ENCODE measurements at regions not wholly inside any gene's neighbourhood (a gene's known extent, or its start where the extent isn't known, plus 50 kb on each side); places are given as distances from the start of the nearest gene placed in this dataset.

DNA sequence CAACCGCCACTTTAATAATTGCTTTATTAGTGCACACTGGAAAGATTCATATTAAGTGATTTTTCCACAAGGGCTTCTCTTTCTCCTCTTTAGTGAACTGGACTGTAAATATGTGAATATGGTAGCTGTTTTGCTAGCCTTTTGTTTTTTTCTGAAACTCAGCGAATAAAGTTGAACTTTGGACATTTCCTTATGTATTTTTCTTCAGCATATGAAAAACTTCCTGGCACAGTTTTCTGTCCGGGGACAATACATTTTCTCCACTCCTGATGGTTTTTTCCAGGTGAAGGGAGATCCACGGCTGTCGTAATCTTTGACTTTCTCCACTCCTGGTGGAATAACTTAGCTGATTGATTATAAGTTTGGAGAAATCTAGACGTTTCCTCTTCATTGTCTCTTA, 457.4 kb upstream of the FAT1 start:
- no peak for DNase-seq (ENCODE audit: low read depth)

DNA sequence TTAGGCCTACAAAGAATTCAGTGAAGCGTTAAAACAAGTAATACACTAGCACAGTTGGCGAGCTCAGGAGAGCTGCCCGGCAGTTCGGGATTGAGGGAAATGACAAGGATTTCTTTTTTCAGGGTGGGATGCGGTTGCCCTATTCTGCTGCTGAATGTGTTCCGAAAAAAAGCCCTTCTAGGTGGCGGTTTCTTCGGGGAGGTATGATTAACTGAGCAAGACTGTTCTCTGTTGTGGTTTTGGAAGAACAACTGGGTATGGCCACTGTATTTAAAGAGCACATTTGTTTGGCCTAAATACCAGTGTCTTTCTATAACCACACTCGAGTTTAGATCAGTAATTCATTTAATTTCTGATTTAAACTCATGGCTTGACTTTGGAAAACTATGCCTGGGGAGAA, 459.7 kb upstream of the FAT1 start:
- no peak for DNase-seq (ENCODE audit: low read depth)

DNA sequence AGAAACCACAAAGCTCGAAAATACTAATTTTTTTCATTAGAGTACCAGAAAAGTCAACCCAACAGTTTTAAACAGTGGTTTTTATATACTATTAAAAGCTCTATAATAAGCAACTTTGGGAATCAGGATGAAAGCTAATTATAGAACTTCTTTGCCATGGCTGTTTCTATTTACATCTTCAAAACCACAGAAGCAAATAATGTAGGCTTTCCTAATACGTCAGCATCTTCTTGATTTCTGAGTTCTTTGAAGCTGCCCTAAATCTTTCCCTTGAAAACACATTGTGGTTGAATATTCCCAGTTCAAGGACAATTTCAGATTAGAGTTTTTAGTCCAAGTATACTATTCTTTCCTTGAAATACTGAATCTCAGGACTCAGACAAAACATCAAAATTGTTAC, 460.2 kb upstream of the FAT1 start:
- no peak for DNase-seq (ENCODE audit: low read depth)

DNA sequence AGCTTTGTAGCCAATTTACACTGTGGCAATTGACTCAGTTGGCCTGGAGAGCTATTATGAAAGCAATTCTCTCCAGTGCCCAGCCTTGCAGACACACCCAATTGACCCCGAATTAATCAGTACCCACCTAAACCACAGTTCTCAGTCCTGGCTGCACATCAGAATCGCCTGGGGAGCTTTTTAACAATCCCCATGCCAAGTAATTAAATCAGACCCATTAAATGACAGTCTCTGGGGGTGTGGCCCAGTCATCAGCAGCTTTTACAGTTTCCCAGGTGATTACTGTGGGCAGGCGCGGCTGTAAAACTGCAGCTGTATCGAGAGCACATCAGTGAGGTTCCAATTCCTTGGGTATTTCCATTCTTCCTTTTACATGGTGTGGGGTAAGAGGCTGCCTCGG, 460.9 kb upstream of the FAT1 start:
- DNase-seq (ENCODE audit: low read depth): no peak

DNA sequence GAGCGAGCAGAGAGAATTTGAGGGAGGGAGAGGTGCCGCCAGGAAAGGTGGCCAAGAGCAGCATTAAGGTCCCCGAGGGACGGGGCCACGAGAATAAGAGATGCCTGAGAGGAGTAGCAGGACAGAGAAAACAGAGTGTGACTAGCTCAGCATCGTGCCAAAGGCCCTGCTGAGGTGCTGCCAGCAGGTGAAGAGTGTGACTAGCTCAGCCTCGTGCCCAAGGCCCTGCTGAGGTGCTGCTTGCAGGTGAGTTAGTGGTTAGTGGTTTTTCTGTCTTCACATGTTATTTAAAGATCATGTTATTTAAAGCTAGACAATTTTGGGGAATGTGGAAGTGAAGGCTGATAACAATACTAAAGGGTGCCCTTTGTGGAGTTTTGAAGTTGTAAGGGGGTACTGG, 464.5 kb upstream of the FAT1 start:
- DNase-seq (ENCODE audit: low read depth): no peak

DNA sequence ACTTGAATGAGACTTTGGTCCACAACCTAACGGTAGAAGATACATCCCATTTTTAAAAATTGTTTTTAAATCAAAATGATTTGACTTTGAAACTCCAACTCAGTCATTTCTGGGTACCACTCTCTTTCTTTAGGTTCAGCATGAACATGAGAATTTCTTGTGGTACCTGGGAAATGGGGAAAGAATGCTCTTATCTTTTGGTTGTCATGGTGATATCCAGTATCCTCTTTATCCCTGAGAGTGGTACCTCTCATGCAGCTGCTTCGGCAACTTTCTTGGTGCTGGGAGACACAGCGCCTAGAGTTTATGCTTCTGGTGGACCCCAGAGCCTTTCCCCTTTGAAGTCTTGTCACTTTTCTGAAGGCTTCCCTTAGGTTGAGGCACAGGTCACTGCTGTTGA, 465.1 kb upstream of the FAT1 start:
- no peak for DNase-seq (ENCODE audit: low read depth)

DNA sequence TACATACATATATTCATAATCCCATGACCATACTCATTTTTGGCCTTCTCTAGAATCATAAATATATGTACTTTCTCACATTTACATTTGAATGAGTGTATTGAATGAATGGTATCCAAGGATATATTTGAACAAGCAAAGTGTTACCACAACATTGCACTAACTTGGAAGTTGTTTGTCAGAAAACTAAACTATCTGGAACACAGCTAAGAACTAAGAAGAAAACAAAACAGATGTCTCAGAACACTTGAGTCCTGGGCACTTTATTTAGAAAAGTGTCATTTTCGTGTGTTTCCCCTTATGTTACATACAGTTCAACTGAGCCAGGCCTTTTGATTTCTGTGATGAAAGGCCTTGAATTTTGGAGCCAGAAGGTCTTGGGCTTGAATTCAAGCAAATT, 466.7 kb upstream of the FAT1 start:
- no peak for DNase-seq (ENCODE audit: low read depth)

DNA sequence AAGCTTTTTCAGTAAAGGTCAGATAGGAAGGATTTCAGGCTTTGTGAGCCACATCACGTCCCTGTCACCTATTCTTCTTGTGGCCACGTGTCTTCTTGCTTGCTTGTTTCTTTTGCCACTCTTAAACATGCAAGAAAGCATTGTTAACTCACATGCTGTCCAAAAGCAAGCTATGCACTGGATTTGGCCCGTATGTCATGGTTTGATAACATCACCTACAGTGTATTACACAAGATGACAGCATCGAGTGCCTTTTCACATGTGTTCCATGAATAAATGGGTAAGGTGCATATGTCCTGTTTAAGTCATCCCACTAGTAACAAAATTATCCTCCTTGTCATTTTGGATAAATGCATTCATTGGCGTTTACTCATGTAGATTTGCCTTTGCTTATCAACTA, 468.0 kb upstream of the FAT1 start:
- DNase-seq (ENCODE audit: low read depth): no peak

DNA sequence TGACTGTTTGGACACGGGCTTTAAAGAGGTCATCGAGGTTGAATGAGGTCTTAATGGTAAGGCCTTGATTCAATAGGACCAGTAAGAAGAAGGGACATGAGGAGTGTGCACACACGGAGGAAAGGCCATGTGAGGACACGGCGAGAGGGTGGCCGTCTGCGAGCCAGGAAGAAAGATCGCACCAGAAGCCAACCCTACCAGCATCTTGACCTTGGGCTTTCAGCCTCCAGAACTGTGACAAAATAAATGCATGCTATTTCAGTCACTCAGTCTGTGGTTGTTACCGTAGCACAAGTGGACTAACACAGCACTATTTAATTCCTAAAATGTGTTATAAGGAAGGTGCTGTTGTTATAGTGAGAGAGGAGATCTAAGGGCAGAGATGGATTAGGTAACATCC, 468.6 kb upstream of the FAT1 start:
- DNase-seq (ENCODE audit: low read depth): no peak

DNA sequence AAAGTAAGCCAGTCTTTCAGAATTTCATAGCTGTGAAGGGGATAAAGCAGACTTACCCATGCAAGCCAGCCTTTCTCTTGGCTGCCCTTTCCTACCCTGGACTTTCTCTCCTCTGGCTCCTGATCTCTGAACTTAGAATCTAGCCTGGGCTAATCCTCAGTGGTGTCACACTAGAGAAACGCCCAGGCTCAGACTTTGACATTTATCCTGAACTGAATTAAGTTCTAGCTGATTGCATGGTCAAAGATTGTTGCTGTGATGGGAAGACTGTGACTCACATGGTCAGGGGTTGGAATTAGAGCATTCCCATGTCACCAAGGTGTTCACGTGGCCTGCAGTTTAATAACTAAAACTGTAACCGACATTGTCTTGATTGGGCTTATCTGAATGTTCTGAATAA, 469.5 kb upstream of the FAT1 start:
- DNase-seq (ENCODE audit: low read depth): no peak

DNA sequence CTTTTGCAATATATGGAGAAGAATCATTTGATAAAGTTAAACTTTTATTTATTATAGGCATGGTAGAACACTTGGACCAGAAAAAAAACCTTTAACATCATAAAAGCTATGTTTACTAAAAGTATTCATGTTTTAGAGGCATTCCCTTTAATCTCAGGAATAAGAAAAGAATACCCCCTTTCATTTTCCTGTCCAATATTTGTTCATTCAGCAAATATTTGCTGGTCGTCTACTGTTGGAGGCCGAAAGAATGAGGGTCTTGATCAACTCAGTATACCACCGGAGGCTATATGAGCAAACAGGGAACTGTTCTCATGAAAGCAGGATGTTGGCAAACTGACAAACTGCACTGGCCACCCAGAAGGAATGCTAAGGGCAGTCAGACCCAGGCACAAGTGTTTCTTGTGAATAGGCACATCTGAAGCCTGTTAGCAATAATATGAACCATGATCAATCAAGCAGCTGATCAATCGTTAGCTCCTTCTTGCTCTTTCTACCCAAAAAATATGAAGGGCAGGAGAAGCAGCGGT, 480.8 kb upstream of the FAT1 start:
- DNase-seq (ENCODE audit: low read depth): no peak

DNA sequence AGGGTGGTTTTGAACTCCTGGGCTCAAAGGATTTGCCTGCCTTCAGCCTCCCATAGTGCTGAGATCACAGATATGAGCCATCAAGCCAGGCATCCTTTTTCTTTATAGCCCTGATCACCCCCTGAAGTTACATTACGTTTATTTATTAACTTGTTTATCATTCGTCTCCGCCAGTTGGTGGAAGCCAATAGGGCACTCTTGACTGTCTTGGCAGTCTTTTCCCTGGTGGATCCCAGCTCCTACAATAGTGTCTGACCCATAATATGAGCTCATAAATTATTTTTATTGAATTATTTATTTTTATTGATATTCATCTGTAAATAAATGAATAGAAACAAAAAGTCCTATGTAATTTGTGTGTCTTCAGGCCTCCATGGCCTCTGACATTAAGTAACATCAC, 484.3 kb upstream of the FAT1 start:
- DNase-seq (ENCODE audit: low read depth): no peak

DNA sequence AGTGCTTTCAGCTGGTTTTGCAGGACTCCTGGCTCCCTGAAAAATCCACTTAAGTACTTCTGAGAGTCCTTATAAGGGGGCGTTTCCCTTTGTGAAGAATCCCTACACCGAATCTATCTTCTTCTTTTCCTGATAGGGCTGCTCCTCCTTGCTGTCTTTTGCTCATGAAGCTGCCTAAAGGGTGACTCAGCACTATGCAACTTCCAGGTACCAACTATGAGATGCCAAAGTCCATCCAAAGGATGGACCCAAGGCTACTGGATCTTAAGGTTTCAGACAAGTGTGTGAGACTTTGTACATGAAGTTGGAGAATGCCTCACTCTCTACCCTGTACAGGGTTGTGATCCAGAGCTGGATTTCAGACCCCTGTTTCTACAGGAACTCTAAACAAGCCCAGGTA, 485.0 kb upstream of the FAT1 start:
- no peak for DNase-seq (ENCODE audit: low read depth)

DNA sequence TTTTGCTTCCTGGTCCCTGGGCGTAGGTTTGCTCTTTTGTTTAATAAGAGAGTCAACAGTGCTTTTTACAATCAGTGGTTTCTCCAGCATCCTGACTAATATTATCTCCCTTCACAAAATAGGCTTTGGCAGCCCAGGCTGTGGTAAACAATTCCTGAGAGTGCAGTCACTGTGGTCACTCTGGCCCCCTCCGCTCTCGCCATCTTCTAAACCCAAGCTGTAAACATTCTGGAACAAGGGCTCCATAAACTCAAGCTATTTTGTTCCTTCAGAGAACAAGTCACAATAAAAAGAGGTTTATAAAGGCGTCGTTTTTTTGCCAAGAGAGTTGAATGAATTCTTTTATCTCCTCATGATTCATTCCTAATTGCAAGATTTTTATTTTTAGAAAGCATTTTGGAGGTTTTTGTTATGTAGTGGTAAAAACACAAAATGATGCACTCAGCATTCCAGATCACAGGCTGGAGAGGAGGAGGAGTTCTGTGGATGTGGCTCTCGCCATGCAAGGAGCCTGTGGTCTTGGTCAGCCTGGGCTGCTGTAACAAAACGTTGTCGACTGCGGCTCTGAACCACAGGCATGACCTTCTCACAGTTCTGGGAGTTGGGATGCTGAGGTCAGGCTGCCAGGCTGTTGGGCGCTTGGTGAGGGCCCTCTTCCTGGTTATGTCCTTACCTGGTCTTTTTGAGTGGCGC, 486.4 kb upstream of the FAT1 start:
- peak; percentile 73 for DNase-seq (ENCODE audit: low read depth)

DNA sequence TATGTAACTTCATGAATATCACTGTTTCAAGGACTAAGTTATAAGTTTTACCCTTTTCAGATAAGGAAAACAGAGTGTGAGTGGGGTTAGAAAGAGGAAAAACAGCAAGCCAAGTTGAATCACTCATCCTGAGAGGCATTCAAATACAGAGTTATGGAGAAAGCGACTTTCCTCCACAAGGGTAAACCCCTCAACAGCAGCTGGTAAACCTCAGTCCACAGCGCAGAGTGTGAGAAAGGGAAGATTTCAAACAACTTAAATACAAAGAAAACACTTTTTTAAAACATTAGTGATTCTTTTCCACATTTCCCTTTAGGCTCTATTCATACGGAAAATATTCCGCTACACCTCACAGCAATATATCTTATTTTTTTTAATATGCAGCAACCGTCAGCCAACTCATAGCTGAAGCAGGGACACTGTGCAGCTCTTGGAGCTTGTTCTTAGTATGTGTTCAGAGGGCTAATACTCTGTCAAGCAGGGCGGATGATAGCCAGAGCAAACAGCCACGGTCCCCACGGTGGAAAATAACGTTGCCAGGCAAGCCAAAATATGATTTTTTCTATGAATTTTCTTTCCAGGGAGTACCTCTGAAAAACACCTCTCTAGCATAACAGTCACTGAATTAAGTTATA, 488.9 kb upstream of the FAT1 start:
- no peak for DNase-seq (ENCODE audit: low read depth)

DNA sequence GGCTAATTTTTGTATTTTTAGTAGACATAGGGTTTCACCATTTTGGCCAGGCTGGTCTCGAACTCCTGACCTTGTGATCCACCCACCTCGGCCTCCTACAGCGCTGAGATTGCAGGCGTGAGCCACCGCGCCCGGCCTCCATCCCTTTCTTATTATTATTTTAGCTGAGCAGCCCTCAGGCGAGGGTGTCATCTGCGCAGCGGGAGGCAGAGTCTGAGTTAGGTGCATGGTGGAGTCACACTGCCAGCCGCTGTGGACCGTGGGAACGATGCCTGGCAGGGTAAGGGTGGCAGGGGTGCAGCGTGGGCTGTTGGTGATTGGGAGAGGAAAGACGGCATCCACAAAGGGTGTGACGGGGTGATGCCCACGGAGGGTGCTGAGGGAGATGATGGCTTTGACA, 491.8 kb upstream of the FAT1 start:
- no peak for DNase-seq (ENCODE audit: low read depth)

DNA sequence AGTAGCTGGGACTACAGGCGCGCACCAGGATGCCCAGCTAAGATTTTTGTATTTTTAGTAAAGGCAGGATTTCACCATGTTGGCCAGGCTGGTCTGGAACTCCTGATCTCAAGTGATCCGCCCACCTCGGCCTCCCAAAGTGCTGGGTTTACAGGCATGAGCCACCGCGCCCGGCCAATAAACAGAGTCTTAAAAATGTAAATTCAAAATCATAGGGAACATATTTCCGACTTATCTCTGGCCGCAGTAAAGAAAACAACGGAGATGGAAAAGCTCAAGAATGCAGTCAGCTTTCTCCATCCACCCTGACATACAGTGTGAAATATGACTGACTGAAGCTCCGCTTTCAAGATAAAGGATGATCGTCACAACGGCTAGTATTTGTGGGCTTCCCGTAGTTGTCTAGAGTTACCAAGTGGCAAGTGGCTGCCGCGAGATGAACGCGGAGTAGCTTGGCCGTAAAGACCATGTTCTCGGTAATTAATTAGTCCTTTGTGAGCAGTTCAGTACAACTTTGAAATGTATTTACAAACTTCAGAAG, 495.1 kb upstream of the FAT1 start:
- DNase-seq (ENCODE audit: low read depth): no peak

DNA sequence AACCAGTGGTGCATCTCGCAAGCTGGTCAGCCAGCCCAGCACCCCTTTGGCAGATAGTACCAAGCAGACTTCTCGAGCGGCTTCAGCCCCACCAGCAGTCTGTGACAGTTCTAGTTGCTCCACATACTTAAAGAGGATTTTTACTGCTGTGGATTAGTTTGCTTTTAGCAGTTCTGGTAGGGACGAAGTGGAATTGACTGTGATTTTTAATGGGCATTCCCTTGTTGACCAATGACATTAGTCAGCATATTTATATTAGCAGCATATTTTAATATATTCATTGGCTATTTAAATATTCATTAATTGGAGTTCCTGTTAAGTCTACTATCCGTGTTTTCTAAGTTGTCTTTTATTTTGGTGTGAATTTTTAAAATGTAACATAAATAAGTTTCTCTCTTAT, 500.9 kb upstream of the FAT1 start:
- no peak for DNase-seq (ENCODE audit: low read depth)

DNA sequence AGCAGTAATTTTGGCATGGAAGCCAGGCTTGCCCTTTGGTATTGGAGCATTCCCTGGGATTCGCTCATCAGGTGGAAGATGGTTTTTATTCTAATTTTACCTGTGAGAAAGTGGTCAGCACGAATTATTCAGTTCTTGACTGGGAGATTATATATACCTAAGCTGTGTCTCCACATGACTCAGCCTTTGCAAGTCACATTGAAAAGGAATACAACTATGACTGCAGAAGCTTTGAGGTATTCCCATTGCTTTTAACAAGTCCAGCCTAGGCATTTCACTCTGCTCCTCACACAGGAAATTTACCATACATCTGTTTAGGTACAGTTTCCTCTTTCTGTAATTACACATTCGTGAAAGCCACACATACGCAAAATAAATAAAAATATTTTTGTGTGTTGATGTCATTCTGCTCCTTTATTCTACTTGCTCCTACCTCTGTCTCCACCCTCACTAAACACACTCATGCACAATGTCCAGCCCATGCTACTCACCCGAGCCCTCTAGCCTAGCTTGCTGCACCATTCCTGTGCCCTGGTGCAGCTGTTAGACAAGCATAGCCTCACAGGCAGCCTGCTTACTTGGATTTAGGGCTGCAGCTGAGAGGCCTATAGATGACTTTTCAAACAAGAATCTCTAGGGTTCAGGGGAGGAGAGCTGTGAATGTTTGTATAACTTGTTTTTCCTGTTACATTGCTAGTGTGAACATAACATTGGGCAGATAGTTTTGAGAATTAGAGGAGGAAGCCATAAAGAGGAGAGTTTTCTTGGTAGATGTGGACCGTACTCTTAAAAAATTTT, 504.4 kb upstream of the FAT1 start:
- no peak for DNase-seq (ENCODE audit: low read depth)

DNA sequence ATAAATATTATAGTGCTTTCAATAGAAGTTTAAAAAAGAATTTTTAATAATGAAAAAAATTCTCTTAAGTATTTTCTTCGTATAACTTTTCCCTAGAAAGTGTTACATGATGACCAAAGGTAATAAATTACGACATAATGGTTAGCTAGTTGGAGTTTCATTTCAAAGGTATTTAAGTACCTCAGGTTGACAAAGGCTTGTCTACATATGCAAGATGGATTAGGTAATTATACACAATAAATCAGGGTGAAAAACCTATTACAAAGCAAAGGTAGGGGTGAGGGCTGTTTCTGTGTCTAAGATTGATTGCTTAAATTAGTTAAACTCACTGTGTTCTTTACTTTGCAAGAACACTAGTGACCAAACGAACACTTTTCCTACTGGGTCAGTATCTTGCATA, 508.5 kb upstream of the FAT1 start:
- DNase-seq (ENCODE audit: low read depth): no peak

DNA sequence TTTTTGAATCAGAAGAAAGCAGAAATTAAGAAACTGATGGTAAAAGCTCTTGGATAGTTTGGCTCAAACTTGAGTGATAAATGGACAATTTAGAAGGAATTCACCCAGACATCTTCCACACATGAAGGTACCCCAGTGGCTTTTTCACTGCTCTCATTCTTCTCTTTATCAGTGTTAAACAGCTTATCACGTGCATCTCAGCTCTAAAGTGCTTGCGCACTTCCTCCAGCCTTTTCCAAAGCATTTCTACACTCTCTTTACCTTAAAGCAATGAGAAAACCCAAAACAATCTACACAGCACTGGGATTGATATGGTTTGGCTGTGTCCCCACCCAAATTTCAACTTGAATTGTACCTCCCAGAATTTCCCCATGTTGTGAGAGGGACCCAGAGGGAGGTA, 509.1 kb upstream of the FAT1 start:
- DNase-seq (ENCODE audit: low read depth): no peak

DNA sequence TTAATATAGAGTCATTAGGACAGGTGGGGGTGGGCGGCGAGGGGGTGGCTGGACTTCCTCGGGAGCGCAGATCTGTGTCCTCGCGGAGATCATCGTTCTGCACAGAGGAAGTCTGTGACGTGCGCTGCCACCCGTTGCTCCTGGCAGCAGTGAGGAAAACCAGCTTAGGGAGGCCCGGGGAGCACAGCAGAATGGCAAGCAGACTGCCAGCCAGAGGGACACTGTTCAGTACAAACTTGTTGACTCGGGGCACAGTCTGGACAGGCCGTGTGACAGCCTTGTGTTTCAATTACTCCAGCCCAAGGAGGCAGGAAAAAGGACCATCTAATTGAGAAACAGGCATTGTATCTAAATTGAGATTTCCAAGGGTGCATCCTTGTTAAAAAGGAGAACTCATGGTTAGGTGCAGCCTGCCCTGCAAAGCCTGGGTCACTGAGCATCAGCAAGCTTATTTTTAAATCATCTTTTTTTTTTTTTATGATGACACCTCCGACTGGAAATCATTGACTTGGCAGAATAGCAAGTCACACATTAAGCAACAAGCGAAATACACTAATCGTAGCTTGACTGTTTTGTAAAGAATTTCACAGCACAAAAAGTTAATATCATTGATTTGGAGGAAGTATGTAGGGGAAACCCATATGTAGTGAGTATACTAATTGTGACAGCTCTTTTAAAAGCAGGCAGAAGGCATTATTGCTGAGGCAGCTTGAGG, 512.0 kb upstream of the FAT1 start:
- no peak for DNase-seq (ENCODE audit: low read depth)
